Stimulated activated CD4-positive, alpha-beta T cell treated with anti-CD3 and anti-CD28 coated beads, Interleukin-12 subunit alpha, Interleukin-12 subunit beta, amount 100 ng/mL, for 24 hours (primary cell): ENCODE measurements at regions not wholly inside any gene's neighbourhood (a gene's known extent, or its start where the extent isn't known, plus 50 kb on each side); places are given as distances from the start of the nearest gene placed in this dataset.

Experiments used
- DNase-seq, 2 experiments: peaks; one replicate each; pipeline ENCODE4 v3.0.0-alpha.2; 2020; ENCODE audit warnings: low read depth in 2 of 2

DNA sequence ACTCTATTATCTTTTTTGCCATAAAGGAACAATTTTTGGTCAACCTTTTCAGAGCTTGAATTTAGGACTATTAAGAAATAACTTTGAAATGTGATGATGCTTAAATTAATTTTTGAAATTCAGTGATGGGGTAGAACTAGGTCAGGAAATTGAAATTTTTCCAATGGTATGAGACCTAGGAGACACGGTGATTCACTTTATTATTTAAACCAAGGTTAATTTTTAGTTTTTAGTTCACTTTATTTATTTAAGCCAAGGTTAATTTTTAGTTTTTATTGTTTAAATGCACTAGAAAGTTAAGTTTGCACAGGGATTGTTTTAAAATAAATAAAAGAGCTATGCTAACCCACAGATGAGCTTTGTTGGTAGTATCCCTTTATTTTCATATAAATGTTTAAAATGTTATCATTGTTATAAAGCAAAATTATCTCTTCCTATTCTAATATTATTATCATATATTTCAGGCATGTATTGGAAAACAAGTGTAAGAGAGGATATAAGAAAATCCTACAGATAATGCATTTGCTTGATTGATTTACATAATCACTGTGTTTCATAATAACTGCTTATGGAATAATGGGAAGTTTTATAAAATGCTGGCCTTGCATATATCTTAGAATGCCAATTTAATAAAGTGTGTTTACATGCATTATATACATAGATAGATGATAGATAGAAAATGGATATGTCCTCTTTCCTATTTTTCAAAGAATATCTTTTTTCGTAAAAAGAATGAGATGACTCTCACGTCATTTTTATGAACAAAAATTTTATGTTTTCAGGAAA, 163.6 kb downstream of the HGF start:
- no peak for DNase-seq

DNA sequence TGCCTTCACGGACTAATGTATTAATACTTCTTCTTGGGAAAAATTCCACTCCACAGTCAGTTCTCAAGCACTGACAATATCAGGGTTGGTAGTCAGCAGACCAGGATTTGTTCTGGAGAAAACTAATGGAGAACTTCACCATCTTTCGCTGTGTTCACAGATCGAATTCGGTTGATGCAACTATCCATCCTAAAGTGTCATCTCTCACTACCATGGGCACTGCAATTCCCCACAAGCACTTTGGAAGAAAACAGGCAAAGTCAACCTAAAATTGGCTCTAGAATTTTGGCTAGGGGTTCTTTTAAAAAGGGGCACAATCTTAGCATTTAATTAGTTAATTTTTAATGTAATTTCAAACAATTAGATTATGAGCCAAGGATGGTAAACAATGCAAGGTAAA, 164.4 kb downstream of the HGF start:
- no peak for DNase-seq

DNA sequence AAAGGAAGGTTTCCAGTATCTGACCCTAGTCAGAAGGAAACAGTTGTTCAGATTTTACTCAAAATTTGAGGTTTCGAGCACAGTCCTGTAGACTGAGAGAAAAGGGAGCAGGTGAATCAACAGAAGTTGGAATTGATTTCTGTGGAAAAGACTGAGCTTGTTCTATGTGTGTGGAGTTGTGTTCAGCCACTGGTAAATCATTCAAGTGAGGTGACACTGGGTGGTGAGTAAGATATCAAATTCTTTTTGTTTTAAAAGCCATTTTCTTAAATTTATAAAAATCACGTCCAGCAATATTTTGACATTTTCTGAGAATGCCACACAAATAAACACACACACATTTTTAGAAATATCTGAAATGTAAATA, 165.1 kb downstream of the HGF start:
- no peak for DNase-seq

GRCh38 chr7:81604075-81604807, 165.6 kb downstream of the HGF start:
- no peak for DNase-seq

- DNase-seq = no peak
Observed at GRCh38 chr7:81600608-81601007, 169.2 kb downstream of the HGF start.

DNA sequence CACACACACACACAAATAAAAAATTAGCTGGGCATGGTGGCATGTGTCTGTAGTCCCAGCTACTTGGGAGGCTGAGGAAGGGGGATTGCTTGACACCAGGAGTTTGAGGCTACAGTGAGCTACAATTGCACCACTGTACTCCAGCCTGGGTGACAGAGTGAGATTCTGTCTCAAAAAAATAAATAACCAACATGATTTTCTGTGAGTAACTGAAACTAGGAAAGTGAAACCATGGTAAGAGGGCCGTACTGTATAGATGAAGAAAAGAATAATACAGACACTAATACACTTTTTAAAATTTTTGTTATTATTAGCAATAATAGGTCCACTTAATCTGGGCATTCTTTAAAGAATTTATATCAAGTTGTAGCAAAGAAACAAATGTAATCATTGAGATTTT, 170.9 kb downstream of the HGF start:
- no peak for DNase-seq

DNA sequence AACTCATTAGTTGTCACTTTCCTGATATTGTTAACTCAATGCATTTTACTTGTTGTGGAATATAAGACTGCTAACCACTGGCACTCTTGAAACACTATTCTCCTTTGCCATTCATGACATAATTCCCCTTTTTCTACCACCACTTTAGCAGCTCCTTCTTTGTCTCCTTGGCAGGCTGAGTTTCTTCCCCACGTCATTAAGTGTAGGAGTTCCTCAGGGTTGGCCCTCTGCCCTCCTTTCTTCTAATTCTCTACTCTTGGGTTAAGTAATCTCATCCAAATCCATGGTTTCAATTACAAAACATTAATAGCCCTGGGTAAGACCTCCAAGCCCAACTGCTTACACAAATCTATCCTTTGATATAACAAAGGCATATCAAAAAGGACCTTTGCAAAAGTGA, 175.1 kb downstream of the HGF start:
- DNase-seq = no peak

GRCh38 chr7:81590131-81590530, 179.7 kb downstream of the HGF start:
- no peak for DNase-seq

GRCh38 chr7:81584667-81585066, 185.2 kb downstream of the HGF start:
- DNase-seq = no peak

- DNase-seq = no peak
Observed at GRCh38 chr7:81583882-81584533, 185.8 kb downstream of the HGF start.

DNA sequence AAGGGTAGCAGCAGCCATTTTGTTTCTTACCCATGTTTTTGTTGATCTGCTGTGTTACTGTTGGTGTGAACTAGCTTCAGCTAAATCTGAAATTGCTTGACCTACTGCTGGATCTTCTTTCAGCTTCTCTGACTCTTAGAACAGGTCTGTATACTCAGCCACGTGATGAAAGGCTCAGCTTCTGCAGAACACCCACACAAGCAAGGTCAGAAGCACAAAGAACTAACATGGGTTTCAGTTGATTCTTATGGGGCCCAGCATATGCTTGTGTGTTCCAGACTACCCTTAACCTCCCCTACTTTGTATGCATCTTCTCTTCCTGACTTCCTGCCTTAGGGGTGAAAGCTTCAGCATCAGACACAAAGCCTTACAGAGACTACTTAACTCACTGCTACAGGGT, 186.8 kb downstream of the HGF start:
- DNase-seq = no peak

- DNase-seq = no peak
Observed at GRCh38 chr7:81577642-81578340, 192.1 kb downstream of the HGF start.

GRCh38 chr7:81574723-81575326, 195.0 kb downstream of the HGF start:
- DNase-seq = no peak

DNA sequence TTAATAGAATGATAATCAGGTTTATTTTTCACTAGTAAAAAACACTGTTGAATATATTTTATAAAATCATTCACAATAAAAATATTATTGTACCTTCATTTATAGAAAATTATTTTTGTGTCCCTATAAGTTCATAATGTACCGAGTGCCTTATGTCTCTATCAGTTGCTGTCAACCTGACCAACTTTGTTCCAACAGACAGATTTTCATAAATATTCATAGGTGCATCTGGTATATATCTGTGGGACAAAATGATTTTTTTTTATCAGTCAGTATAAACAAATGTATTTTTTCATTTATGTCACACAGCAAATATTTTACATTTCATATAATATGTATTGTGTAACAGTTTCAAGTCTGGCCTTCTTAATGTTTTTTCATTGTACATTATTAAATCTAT, 195.9 kb downstream of the HGF start:
- no peak for DNase-seq

DNA sequence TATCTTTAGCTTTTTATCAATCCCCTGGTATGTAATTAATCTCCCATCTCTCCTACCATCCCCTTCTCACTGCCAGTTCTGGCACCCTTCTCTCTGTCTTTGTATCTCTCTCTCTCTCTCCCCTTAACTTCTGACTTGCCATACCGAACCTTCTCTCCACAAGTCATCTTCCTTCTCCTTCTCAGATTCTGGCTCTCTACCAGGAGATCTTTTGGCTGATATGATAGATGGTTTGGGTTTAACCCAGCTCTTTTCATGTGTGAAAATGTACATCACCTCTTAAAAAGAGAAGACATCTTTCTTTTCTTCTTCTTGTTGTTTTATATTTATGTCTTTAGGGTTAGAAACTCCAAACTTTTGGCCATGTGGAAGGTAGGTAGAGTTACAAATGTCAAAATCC, 196.7 kb downstream of the HGF start:
- DNase-seq = no peak

GRCh38 chr7:81562581-81562980, 207.3 kb downstream of the HGF start:
- no peak for DNase-seq

DNA sequence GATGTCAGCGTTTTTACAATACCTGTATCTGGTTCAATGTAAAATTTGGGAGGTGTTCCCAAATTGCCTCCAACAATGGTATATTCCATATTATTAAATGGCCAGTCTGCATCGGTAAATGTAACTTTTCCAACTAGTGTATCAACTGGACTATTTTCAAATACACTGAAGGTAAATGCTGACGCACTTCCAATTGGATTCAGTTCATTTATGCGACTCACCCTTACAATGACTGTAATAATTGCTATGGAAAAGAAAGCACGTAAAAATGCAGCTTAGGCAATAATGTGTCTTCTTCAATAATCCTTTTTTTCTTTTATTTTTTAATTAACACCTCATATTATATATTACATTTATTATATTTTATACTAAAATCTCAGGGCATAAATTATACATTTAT, 209.1 kb downstream of the HGF start:
- DNase-seq = no peak

DNA sequence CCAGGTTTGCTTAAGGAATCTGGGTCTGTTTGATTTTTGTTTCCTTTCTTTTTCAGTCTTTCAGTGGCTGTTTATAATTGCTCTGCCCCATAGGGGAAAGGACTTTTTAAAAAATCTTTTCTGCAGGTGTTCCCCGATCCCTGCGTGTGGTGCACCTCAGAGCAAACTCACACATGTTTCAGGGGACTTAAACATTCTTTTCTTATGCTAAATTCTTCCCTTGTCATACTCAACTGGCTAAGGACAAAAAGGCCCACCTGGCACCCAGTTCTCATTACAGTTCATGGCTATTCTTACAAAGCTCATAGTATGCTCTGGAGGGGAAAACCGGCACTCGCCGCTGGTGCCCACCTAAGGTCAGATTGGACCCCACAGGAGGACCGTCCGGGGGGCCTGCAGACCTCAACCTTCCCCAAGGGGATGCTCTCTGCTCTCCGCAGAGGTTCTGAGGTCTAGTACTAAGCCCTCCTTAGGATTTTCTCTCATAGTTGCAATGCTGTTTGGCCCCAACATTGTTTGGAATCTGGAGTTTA, 220.3 kb downstream of the HGF start:
- DNase-seq = no peak

GRCh38 chr7:81534996-81535395, 234.9 kb downstream of the HGF start:
- no peak for DNase-seq

DNA sequence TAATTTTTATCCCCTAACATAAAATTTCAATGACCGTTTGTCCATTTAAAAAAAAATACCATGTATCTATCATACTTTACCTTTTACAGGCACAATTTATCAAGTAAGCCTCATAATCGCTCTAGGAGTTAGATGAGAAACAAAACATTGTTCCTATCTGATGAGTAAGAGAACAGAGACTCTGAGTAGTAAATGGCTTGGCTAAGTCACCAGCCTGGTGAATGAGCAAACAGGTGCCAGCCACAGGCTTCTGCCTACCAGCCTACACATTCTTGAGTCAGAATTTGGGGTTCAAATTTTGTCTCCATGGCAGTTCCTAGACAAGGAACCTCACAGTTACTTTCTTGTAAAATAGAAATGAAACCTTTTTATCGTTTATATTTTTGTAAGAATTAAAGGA, 235.4 kb downstream of the HGF start:
- DNase-seq = no peak

- DNase-seq = no peak
Observed at GRCh38 chr7:81533931-81534330, 235.9 kb downstream of the HGF start.

DNA sequence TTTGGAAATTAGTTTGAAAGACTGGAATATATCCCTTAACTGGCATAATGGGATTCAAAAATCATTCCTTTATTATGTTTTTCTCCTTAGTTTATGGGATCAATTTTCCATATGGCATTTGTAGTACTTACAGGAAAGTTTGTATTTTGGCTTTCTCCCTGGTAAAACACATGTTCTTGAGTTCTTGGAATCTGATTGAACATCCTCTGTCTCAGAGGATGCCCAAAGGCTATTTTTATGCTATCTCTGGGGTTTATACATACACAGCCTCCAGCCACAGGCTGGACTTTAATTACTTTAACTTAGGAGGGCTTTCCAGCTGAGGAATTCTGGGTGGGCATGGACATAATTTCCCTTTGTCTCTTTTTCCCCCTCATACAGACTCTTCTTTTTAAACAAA, 236.4 kb downstream of the HGF start:
- no peak for DNase-seq
